ENCODE measurements at regions not wholly inside any gene's neighbourhood (a gene's known extent, or its start where the extent isn't known, plus 50 kb on each side); places are given as distances from the start of the nearest gene placed in this dataset.

DNA sequence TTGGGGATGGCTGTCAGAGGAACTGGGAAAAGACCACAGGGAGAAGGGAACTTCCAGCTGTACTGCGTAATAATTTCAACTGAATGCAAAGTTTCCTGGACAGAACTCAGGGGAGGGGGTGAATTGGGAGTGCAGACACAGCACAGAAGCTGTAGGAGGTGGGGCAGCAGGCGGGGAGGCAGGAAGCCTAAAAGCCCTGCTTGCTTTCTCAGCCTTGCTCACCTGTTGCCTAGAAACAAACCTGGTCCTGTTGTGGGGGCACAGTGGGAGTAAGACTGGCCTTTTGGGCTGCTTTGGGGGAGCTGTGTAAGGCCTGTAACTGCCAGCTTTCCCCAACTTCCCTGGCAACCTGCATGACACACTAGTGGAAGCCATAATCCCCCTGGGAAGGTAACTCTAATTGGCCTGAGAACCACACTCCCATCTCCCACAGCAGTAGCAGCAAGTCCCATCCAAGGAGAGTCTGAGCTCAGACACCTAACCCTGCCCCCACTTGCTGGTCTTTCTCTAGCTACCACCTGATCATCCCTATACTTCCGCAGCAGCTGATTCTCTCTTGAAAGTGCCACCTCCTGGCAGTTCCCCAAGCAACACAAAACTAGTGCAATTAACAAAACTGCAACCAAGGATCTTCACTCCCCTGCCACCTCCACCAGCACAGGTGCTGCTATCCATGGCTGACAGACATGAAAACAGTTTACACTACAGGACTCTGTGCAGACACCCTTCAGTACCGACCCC is 1239.3 kb downstream of the SORCS1 start:
- TF ChIP-seq POLR2AphosphoS5 (IDR thresholded peaks at IDR 0.05; ENCODE audit: low read depth, low read length): no peak
- TF ChIP-seq POLR2A (IDR thresholded peaks at IDR 0.05; ENCODE audit: low read depth, low read length): no peak

Data from GM12892 (cell line).